GM21515 (cell line): ENCODE measurements at regions not wholly inside any gene's neighbourhood (a gene's known extent, or its start where the extent isn't known, plus 50 kb on each side); places are given as distances from the start of the nearest gene placed in this dataset.
A peak's percentile ranks its signal among the peaks of the same experiment; 100 is the strongest.

Source experiments
- ATAC-seq: cut with Tn5 transposase; IDR thresholded peaks from one replicate; pipeline ENCODE4 v1.9.1; 2021; ENCODE audit not compliant: unreplicated experiment

- ATAC-seq = no peak
These were observed 388.4 kb upstream of the JARID2 start for GRCh38 chr6:14857501-14857900.

GRCh38 chr6:14858808-14859207, 387.1 kb upstream of the JARID2 start:
- ATAC-seq = no peak

- no peak for ATAC-seq
These were observed 385.1 kb upstream of the JARID2 start for GRCh38 chr6:14860774-14861173.

GRCh38 chr6:14861491-14861943, 384.4 kb upstream of the JARID2 start:
- ATAC-seq = no peak

DNA sequence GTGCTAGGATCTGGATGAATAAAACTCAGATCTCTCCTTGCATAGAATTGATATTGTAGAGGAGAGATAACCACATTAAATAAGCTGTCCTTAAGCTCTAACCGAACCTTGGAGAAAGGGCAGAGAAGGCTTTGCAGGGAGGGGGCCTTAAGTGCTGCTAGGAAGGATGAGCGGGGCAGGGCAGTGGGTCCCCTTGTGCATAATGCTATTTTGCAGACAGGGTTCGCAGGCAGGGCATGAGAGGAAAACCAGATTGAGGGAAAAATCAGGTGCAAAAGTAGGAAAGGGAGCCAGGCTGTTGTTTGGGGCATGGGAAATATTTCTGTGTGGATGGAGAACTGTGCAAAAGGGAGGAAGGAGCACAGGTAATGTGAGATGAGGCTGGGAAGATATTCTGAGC, 383.0 kb upstream of the JARID2 start:
- no peak for ATAC-seq

GRCh38 chr6:14863902-14864850, 381.7 kb upstream of the JARID2 start:
- ATAC-seq = no peak

- no peak for ATAC-seq
These were observed 380.3 kb upstream of the JARID2 start for GRCh38 chr6:14865531-14866100.

- ATAC-seq = no peak
These were observed 378.1 kb upstream of the JARID2 start for GRCh38 chr6:14867802-14868201.

- no peak for ATAC-seq
These were observed 374.6 kb upstream of the JARID2 start for GRCh38 chr6:14871221-14871620.

DNA sequence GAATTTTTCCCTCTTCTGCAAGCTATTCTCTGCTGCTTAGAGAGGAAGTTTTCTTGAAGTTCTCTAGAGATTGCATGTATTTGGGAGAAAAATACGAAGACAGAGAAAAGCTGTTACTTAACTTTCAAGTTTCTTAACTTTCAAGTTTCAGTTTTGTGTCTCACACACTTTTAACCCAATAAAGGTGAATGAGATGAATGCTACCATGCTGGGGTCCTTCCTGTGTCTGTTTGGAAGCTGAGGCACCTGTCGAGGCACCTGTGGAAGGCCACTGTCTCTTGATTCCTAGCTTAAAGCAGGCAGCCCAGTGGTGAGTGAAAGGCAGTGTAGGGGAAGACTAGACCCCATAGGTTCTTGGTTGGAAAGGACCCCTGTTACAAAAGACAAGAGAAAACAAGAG, 372.8 kb upstream of the JARID2 start:
- ATAC-seq = no peak

- ATAC-seq = no peak
These were observed 372.0 kb upstream of the JARID2 start for GRCh38 chr6:14873781-14874441.

GRCh38 chr6:14874975-14875480, 370.8 kb upstream of the JARID2 start:
- no peak for ATAC-seq

DNA sequence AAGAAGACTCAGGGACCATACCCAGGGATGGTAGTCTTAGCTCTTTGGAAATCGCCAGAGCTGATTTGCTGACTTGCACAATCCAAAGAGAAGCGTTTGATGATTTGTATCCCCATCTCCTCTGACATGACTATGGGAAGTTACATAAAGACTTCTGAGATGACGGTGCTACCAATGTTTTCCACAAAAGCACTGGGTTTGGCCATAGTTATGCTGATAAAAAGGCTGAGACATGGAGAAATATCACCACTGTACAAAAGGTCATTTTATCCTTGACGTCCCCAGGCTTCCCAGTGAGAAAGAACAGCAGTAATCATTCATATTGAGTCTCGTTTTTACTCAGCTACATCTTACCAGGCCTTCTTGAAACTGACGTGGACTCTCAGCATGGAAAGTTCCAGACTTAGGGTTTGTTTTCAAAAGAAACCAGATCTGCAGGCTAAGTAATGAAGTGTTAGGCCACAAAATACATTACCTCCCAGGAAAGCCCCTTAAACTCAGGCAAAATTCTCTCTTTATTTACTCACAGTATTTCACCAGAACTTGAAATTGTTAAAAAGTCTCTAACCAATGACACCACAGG, 370.3 kb upstream of the JARID2 start:
- ATAC-seq = peak; percentile 54

DNA sequence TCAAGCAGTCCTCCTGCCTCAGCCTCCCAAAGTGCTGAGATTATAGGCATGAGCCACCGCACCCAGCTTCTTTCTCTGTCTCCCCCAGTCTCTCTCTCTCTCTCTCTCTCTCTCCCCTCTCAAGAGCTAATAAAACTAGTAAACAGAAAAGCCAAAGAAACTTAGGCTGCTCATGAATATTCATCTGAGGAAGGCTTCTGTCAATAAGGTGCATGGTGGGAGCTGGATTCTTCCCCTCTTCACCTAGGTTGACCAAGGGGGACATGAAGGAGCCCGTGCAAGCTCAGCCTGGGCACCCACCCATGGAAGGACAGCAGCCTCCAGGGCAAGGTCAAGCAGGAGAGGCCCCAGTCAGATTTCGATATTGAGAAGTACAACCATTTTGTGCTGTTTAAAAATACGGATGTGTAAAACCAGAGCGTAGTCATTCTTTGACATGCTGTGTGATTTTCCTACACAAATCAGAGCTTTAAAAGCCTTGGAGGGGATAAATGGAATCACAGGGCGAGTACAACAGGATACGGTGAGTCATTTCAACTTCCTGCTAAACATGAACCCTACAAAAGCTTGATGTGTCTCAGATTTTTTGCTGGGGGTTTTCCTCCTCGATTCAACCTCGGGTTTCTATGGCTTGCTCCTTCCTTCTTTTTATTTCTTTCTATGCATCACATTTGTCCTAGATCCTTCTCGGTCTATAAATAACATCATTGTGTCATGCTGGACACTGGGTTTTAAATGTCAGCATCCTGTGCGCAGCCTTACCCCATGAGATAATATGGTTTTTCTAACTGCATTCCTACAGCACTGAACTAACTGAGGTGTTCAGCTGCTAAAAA, 368.9 kb upstream of the JARID2 start:
- no peak for ATAC-seq

DNA sequence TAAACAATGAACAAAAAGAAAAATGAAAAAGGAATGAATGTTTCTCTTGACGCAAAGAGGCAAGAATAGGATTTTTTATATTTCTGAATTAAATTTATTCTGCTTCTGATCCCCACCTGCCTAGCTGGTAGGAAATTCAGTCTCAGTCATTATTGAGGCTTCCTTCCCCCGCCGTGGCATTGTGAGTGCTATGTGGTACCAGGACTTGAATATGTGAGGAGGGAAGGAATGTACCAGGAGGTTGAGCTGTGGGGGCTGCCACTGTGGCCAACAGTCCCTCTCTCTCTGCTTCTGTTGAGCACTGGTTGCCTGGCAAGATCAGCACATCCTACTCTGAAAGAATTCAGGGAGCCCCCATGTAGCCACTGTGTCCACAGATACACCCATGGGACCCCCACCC, 368.1 kb upstream of the JARID2 start:
- no peak for ATAC-seq

GRCh38 chr6:14880052-14880451, 365.8 kb upstream of the JARID2 start:
- no peak for ATAC-seq

- no peak for ATAC-seq
These were observed 365.2 kb upstream of the JARID2 start for GRCh38 chr6:14880677-14881076.

DNA sequence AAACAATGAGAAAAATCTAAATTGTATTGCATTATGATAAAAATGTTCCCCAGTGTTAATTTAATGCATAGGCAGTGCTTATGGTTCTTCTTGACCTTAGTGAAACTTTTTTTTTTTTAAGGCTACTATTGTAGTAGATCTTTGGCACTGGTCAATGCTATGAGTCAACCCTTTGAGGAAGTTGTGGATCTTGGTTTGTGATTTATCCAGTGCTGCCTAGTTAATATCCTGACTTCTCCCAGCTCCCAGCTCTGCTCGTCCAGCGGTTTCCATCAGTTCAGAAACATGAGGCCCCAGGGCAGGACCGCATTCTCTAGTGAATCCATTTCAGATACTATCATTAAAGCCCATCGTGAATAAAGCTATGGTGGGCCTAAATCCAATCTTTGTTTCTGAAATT, 364.5 kb upstream of the JARID2 start:
- no peak for ATAC-seq

GRCh38 chr6:14882394-14883026, 363.4 kb upstream of the JARID2 start:
- ATAC-seq = no peak

GRCh38 chr6:14883921-14884320, 361.9 kb upstream of the JARID2 start:
- no peak for ATAC-seq
